ENCODE measurements at regions not wholly inside any gene's neighbourhood (a gene's known extent, or its start where the extent isn't known, plus 50 kb on each side); places are given as distances from the start of the nearest gene placed in this dataset.
A peak's percentile ranks its signal among the peaks of the same experiment; 100 is the strongest.

- TF ChIP-seq CTCF (conservative IDR thresholded peaks at IDR 0.05; ENCODE audit: low read depth, low read length) (peak; percentile 85), EZH2 (IDR thresholded peaks at IDR 0.05; ENCODE audit: low read length, unreplicated experiment) (no peak), EZH2phosphoT487 (IDR thresholded peaks at IDR 0.05; ENCODE audit: borderline replicate concordance, low read length) (no peak)
These were observed 53.6 kb upstream of the IGFBP7 start for GRCh38 chr4:57163530-57164459.

All from PC-3 (cell line).